ENCODE measurements at regions not wholly inside any gene's neighbourhood (a gene's known extent, or its start where the extent isn't known, plus 50 kb on each side); places are given as distances from the start of the nearest gene placed in this dataset.

DNA sequence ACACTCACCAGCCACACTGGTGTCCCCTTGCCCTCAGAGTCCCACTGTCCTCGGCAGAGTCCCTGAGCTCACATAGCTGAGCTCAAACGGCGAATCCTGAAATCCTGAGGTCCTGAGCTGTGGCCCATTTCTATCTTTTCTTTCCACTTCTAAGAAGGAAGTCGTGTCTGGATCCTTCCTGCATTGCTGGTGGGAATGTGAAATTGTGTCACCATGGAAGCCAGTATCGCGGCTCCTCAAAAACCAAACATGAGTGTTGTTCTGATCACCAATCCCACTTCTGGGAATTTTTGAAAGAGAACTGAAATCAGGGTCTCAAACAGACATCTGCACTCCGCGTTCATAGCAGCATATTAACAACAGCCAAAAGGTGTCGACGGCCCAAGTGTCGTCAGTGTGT is 244.7 kb downstream of the EIPR1 start:
- TF ChIP-seq, protein P1, sequence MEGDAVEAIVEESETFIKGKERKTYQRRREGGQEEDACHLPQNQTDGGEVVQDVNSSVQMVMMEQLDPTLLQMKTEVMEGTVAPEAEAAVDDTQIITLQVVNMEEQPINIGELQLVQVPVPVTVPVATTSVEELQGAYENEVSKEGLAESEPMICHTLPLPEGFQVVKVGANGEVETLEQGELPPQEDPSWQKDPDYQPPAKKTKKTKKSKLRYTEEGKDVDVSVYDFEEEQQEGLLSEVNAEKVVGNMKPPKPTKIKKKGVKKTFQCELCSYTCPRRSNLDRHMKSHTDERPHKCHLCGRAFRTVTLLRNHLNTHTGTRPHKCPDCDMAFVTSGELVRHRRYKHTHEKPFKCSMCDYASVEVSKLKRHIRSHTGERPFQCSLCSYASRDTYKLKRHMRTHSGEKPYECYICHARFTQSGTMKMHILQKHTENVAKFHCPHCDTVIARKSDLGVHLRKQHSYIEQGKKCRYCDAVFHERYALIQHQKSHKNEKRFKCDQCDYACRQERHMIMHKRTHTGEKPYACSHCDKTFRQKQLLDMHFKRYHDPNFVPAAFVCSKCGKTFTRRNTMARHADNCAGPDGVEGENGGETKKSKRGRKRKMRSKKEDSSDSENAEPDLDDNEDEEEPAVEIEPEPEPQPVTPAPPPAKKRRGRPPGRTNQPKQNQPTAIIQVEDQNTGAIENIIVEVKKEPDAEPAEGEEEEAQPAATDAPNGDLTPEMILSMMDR (IDR thresholded peaks at IDR 0.05) = no peak
- TF ChIP-seq POLR2A (IDR thresholded peaks at IDR 0.05) (no peak), EP300 (IDR thresholded peaks at IDR 0.05; ENCODE audit: low read depth) (no peak), POLR2AphosphoS5 (IDR thresholded peaks at IDR 0.05) (no peak)
- H3K27me3 ChIP-seq = no peaks in the 10 kb centered on the region
- no peaks in the 10 kb centered on the region for H3K36me3 ChIP-seq
- no peak overlapping the region for H3K27ac ChIP-seq
- intact Hi-C loops (cut with DNase I; ENCODE audit: low total_unique reads) = no loop called here
- H3K4me1 ChIP-seq = no peaks in the 10 kb centered on the region
- WGBS, 2 donors (ENCODE audit: low coverage in 1 of 2) = 84 to 100% methylated on average over 1 to 11 of the region's 11 CpGs
- no peaks in the 10 kb centered on the region for H3K9me3 ChIP-seq
- in situ Hi-C loops (cut with MboI; ENCODE audit: low pct_ligation_motif_present in 1 of 4, low pct_unique_long_range_greater_than_20kb in 1 of 4, low sequenced_read_pairs in 3 of 4) = no loop called here
- no peak overlapping the region for H3K4me3 ChIP-seq
- DNase-seq = no peak

DNA sequence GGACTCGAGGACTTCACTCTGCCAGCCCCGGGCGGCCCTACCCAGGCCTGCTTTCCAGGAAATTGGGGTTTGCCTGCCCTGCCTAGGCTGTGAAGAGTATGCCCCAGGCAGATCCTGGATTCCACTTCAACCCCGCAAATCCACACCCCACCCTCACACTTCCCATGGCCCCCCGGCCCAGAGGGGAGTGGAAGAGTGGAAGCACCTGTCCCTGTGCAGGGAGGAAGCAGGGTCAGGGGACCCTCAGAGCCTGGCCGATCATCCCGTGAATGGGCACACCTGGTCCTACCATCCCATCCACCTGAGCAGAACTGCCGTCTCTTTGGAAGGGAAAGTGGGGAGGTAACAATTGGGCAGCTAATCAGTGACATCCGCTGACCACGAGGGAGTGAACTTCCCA is 245.2 kb downstream of the EIPR1 start:
- no peaks in the 10 kb centered on the region for H3K9me3 ChIP-seq
- intact Hi-C loops (cut with DNase I; ENCODE audit: low total_unique reads) = no loop called here
- H3K4me3 ChIP-seq = no peak overlapping the region
- no peaks in the 10 kb centered on the region for H3K36me3 ChIP-seq
- WGBS, 2 donors (ENCODE audit: low coverage in 1 of 2) = 84 to 100% methylated on average over 2 to 10 of the region's 10 CpGs
- H3K27me3 ChIP-seq = no peaks in the 10 kb centered on the region
- no peaks in the 10 kb centered on the region for H3K4me1 ChIP-seq
- no peak for DNase-seq
- TF ChIP-seq EP300 (IDR thresholded peaks at IDR 0.05; ENCODE audit: low read depth) (no peak), POLR2AphosphoS5 (IDR thresholded peaks at IDR 0.05) (no peak), POLR2A (IDR thresholded peaks at IDR 0.05) (no peak)
- TF ChIP-seq, protein P1 (IDR thresholded peaks at IDR 0.05) = no peak
- no peak overlapping the region for H3K27ac ChIP-seq
- in situ Hi-C loops (cut with MboI; ENCODE audit: low pct_ligation_motif_present in 1 of 4, low pct_unique_long_range_greater_than_20kb in 1 of 4, low sequenced_read_pairs in 3 of 4) = no loop called here

DNA sequence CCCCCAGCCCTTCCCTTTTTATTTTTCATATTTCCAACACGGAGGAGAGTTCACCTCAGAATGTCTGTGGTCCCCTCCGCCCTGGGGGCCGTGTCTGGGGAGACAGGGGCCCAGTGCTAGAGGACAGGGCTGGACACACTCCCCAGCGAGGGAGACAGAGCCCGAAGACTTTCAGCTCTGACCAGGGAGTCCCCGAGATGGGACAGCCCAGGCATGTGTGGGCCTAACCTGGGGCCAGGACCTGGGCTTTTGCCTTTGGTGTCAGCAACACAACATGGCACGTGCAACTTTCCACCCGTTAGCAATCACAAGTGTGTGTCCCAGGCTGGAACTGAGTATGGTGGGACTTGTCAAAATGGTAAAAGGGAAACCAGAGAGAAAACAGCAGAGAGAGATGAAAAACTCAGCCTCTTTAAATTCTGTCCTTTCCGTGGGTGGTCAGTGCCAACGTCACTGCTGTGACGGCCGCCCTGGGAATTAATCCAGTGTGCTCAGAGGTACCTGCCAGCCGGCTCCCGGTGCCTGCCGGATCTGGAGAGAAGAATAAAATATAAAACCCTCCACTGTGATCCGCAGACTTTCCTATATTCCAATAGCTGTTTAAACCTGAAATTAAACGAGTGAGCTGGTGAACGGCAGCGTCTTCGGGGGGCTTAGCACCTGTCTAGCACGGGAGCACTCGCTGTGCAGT is 245.8 kb downstream of the EIPR1 start:
- DNase-seq = no peak
- intact Hi-C loops (cut with DNase I; ENCODE audit: low total_unique reads) = no loop called here
- Histone ChIP-seq H3K27ac (no peak overlapping the region), H3K27me3 (no peaks in the 10 kb centered on the region), H3K4me3 (no peak overlapping the region), H3K36me3 (no peaks in the 10 kb centered on the region), H3K9me3 (no peaks in the 10 kb centered on the region), H3K4me1 (no peaks in the 10 kb centered on the region)
- TF ChIP-seq EP300 (IDR thresholded peaks at IDR 0.05; ENCODE audit: low read depth) = no peak
- TF ChIP-seq POLR2AphosphoS5 (IDR thresholded peaks at IDR 0.05) = no peak
- no peak for TF ChIP-seq POLR2A (IDR thresholded peaks at IDR 0.05)
- TF ChIP-seq, protein P1 (IDR thresholded peaks at IDR 0.05) = no peak
- WGBS, 2 donors (ENCODE audit: low coverage in 1 of 2) = 48 to 60% methylated on average over 14 to 22 of the region's 22 CpGs
- in situ Hi-C loops (cut with MboI; ENCODE audit: low pct_ligation_motif_present in 1 of 4, low pct_unique_long_range_greater_than_20kb in 1 of 4, low sequenced_read_pairs in 3 of 4) = no loop called here

DNA sequence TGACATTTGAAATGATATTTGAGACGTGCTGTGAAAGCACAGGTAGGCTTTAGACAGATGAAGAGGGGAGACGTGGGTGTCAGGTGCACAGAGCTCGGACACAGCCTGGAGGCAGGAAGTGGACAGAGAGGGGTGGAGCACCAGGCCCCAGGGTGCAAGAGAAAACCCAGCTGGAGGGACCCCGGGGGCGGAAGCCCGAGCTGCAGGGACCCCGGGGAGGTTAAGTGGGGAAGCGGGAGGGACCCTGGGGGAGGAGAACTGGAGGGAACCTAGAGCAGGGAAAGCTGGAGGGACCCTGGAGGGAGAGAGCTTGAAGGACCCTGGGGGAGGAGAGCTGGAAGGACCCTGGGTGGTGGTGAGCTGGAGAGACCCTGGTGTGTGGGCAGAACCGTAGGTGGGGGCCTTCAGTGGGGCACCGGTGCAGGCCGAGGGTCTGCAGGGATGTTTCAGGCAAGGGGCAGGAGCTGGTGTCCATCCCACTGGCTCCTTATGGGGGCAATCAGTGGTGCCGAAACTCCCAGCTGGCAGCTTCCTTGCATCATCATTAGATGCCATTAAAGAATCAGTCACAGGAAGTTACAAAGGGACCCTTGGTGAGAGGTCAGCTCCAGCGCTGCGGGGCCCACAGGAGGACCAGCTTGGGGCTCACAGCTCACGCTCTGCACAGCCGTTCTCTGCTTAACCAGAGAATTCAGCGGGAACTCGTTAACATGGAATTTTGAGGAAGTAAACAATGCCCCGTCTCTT is 246.6 kb downstream of the EIPR1 start:
- WGBS, 2 donors (ENCODE audit: low coverage in 1 of 2) = 29 to 53% methylated on average over 10 to 19 of the region's 19 CpGs
- H3K4me1 ChIP-seq = no peaks in the 10 kb centered on the region

More for the DNA sequence above, 246.6 kb downstream of the EIPR1 start:
- Histone ChIP-seq H3K36me3 (no peaks in the 10 kb centered on the region), H3K27ac (no peak overlapping the region), H3K27me3 (no peaks in the 10 kb centered on the region), H3K9me3 (no peaks in the 10 kb centered on the region), H3K4me3 (no peak overlapping the region)
- TF ChIP-seq POLR2A (IDR thresholded peaks at IDR 0.05) = no peak
- no peak for TF ChIP-seq POLR2AphosphoS5 (IDR thresholded peaks at IDR 0.05)
- TF ChIP-seq, protein P1 (IDR thresholded peaks at IDR 0.05) = no peak
- no peak for TF ChIP-seq EP300 (IDR thresholded peaks at IDR 0.05; ENCODE audit: low read depth)
- intact Hi-C loops (cut with DNase I; ENCODE audit: low total_unique reads) (no loop called here), in situ Hi-C loops (cut with MboI; ENCODE audit: low pct_ligation_motif_present in 1 of 4, low pct_unique_long_range_greater_than_20kb in 1 of 4, low sequenced_read_pairs in 3 of 4) (no loop called here)
- no peak for DNase-seq
